GM10266 (cell line): ENCODE measurements at regions not wholly inside any gene's neighbourhood (a gene's known extent, or its start where the extent isn't known, plus 50 kb on each side); places are given as distances from the start of the nearest gene placed in this dataset.

Experiments used
- DNase-seq: peaks from one replicate; pipeline ENCODE4 v3.0.0; 2012; ENCODE audit errors: extremely low spot score
- CTCF ChIP-seq: IDR thresholded peaks from 2 replicates; pipeline ENCODE4 v1.5.1; 2012; ENCODE audit warnings: mild to moderate bottlenecking, low read depth; ENCODE audit not compliant: control insufficient read depth, insufficient read depth; ENCODE audit errors: missing control alignments

GRCh38 chr4:67134616-67135015 is 410.7 kb downstream of the CENPC start:
- no peak for TF ChIP-seq CTCF
- no peak for DNase-seq

GRCh38 chr4:67133162-67133561 is 412.1 kb downstream of the CENPC start:
- no peak for TF ChIP-seq CTCF
- DNase-seq: no peak

- DNase-seq: no peak
- no peak for TF ChIP-seq CTCF
These were observed 414.1 kb downstream of the CENPC start for GRCh38 chr4:67131224-67131623.

GRCh38 chr4:67130411-67130810 is 414.9 kb downstream of the CENPC start:
- DNase-seq: no peak
- TF ChIP-seq CTCF: no peak

DNA sequence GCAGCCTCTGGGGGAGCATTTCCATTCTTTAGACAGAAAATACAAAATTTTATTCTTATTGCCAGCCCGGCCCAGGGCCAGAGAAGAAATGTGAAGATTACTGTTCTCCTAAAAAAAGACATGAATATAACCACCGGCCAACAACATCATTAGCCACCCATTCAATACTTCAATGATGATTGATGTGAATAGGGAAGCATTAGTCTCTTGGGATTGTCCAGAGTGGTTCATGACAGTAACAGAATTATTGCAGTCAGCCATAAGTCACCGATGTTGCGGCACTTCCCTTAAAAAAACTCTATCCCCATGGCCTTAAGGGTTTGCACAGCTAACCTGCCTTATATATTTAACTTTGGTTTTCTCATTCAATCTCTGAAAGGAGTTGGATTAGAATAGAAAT is 418.7 kb downstream of the CENPC start:
- no peak for DNase-seq
- TF ChIP-seq CTCF: no peak

DNA sequence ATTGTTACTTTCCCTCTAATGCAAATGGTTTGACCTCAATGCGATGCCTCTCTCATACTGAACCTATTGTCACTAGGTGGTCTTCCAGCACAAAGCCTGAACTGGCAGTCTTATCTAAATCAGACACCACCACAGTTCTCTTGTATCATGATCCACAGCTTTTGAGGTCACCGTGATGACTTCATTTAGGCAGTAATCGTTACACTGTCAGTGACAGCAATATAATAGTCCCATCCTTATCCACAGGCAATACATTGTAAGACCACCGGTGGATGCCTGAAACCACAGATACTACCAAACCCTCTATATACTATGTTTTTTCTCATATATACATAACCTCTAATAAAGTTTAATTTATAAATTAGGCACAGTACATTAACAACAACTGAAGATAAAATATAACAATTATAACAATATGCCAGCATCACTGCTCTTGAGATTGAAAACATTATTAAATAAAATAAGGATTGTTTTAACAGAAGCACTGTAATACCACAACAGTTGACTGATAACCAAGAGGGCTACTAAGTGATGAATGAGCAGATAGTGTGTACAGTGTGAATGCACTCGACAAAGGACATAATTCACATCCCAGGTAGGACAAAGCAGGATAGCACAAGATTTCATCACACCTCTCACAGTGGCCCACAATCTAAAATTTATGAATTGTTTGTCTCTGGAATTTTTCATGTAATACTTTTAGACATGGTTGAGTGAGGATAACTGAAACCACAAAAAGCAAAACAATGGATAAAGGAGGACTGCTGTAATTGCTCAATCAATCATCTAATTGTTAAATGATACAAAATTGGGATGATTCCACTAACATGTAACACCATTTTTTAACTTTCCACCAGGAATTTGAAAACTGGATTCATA is 419.4 kb downstream of the CENPC start:
- DNase-seq: no peak
- TF ChIP-seq CTCF: no peak

GRCh38 chr4:67124716-67125115 is 420.6 kb downstream of the CENPC start:
- DNase-seq: no peak
- no peak for TF ChIP-seq CTCF
